Endothelial cell of umbilical vein (primary cell): ENCODE measurements at regions not wholly inside any gene's neighbourhood (a gene's known extent, or its start where the extent isn't known, plus 50 kb on each side); places are given as distances from the start of the nearest gene placed in this dataset.

Experiments used
- BruUV-seq: library from RNA; stranded (reverse); fragments of 400-500 nt; replicated peaks from 2 replicates; lab custom pipeline; 2021; lab: Mats Ljungman, UMichigan
- CTCF ChIA-PET: fragments of 300-600, 350-600 bp; sonication (Branson Sonifier 250); formaldehyde crosslinking; loops from one replicate; lab custom pipeline; 2021; ENCODE audit warnings: antibody characterized with exemption, inconsistent platforms; lab: Charles Lee
- POLR2A ChIA-PET: fragments of 300-600, 350-600 bp; sonication (Branson Sonifier 250); formaldehyde crosslinking; loops from one replicate; lab custom pipeline; 2021; ENCODE audit warnings: antibody characterized with exemption, inconsistent platforms; lab: Charles Lee
- DNase-seq: peaks from one replicate; pipeline ENCODE4 v3.0.0-alpha.2; 2011; ENCODE audit warnings: low read depth, low spot score
- FAIRE-seq: peaks from 2 replicates; lab custom pipeline; 2011; peaks lifted over from hg19 to GRCh38; lab: Jason Lieb, UNC
- H2AFZ ChIP-seq: 2 replicates; pipeline ENCODE4 v1.6.0; 2012; ENCODE audit warnings: low read depth, low read length, control low read depth, inconsistent platforms
- H3K27ac ChIP-seq: 2 replicates; pipeline ENCODE4 v1.5.1; 2011; ENCODE audit warnings: low read depth, mild to moderate bottlenecking, control low read depth, low read length, moderate library complexity; ENCODE audit not compliant: insufficient read depth
- H3K27me3 ChIP-seq, 2 experiments: 2 replicates each; pipeline versions ENCODE4 v1.6.0 to v1.6.1; 2011; ENCODE audit warnings: low read length in 2 of 2, mixed read lengths in 1 of 2; ENCODE audit not compliant: control insufficient read depth in 2 of 2, insufficient read depth in 2 of 2
- H3K36me3 ChIP-seq, 2 experiments: 2 replicates in 1 of 2; 3 replicates in 1 of 2; pipeline ENCODE4 v1.5.1; 2011; ENCODE audit warnings: low read length in 2 of 2, mild to moderate bottlenecking in 1 of 2, moderate library complexity in 1 of 2; ENCODE audit not compliant: control insufficient read depth in 2 of 2, insufficient read depth in 2 of 2; ENCODE audit errors: extremely low read depth in 1 of 2
- H3K4me1 ChIP-seq: 3 replicates; pipeline ENCODE4 v1.5.1; 2011; ENCODE audit warnings: mild to moderate bottlenecking, low read length; ENCODE audit not compliant: control insufficient read depth, insufficient read depth; ENCODE audit errors: extremely low read depth
- H3K4me2 ChIP-seq: 2 replicates; pipeline ENCODE4 v1.6.1; 2011; ENCODE audit warnings: low read length, control low read depth, mixed read lengths; ENCODE audit not compliant: insufficient read depth
- H3K4me3 ChIP-seq, 3 experiments: fragments of 200-600 bp in 1 of 3; sonication (generic), shearing (Covaris generic) in 1 of 3; replicated peaks in 1 of 3; 2 replicates each; pipeline ENCODE4 v1.5.1; 2011 to 2016; ENCODE audit warnings: control low read depth in 3 of 3, low read length in 3 of 3, mild to moderate bottlenecking in 2 of 3, inconsistent platforms in 1 of 3, low read depth in 1 of 3, moderate library complexity in 1 of 3; ENCODE audit not compliant: insufficient read depth in 1 of 3
- H3K79me2 ChIP-seq: 2 replicates; pipeline ENCODE4 v1.6.0; 2012; ENCODE audit warnings: low read length, inconsistent platforms; ENCODE audit not compliant: control insufficient read depth, insufficient read depth
- H3K9ac ChIP-seq: replicated peaks from 2 replicates; pipeline ENCODE3; 2011; ENCODE audit warnings: low read length, control low read depth; ENCODE audit not compliant: insufficient read depth; ENCODE audit errors: extremely low read depth
- H3K9me1 ChIP-seq: replicated peaks from 3 replicates; pipeline ENCODE4 v1.6.0; 2011; ENCODE audit warnings: mild to moderate bottlenecking, low read length; ENCODE audit not compliant: control insufficient read depth, insufficient read depth; ENCODE audit errors: extremely low read depth
- H3K9me3 ChIP-seq: replicated peaks from 2 replicates; pipeline ENCODE4 v1.5.1; 2012; ENCODE audit warnings: low read length, inconsistent platforms; ENCODE audit not compliant: control insufficient read depth, insufficient read depth
- H4K20me1 ChIP-seq: replicated peaks from 2 replicates; pipeline ENCODE3; 2011; ENCODE audit warnings: mild to moderate bottlenecking, low read length; ENCODE audit not compliant: control insufficient read depth, insufficient read depth; ENCODE audit errors: extremely low read depth
- CTCF ChIP-seq, 2 donors: IDR thresholded peaks; 1 replicate in 1 of 2; 2 replicates in 1 of 2; pipeline ENCODE4 v1.5.1; 2011; ENCODE audit warnings: low read length in 2 of 2, mild to moderate bottlenecking in 2 of 2, moderate library complexity in 2 of 2, control low read depth in 1 of 2, inconsistent platforms in 1 of 2, low read depth in 1 of 2; ENCODE audit not compliant: insufficient read depth in 1 of 2; ENCODE audit errors: extremely low read depth in 1 of 2
- EZH2 ChIP-seq: IDR thresholded peaks from 2 replicates; pipeline ENCODE4 v1.6.1; 2012; ENCODE audit warnings: borderline replicate concordance, low read depth, mild to moderate bottlenecking, moderate library complexity, low read length, inconsistent platforms; ENCODE audit not compliant: severe bottlenecking
- FOS ChIP-seq: IDR thresholded peaks from 2 replicates; pipeline ENCODE4 v1.6.1; 2011; ENCODE audit warnings: mild to moderate bottlenecking, low read length, moderate library complexity, borderline replicate concordance; ENCODE audit not compliant: insufficient read depth
- GATA2 ChIP-seq: IDR thresholded peaks from 2 replicates; pipeline ENCODE4 v1.7.0; 2011; ENCODE audit warnings: low read depth, mild to moderate bottlenecking, moderate library complexity, mixed read lengths, low read length; ENCODE audit not compliant: insufficient read length, insufficient read depth
- JUN ChIP-seq: IDR thresholded peaks from 2 replicates; pipeline ENCODE4 v1.6.1; 2011; ENCODE audit warnings: borderline replicate concordance, low read depth; ENCODE audit not compliant: insufficient read length, insufficient read depth
- MAX ChIP-seq: IDR thresholded peaks from 2 replicates; pipeline ENCODE4 v1.6.1; 2011; ENCODE audit not compliant: insufficient read depth, insufficient read length
- MYC ChIP-seq: IDR thresholded peaks from one replicate; pipeline ENCODE4 v1.6.1; 2011; ENCODE audit warnings: mild to moderate bottlenecking, low read depth, low read length
- POLR2A ChIP-seq: IDR thresholded peaks from 2 replicates; pipeline ENCODE4 v1.6.1; 2012; ENCODE audit warnings: low read depth, mild to moderate bottlenecking, control low read depth, low read length
- POLR2AphosphoS5 ChIP-seq: IDR thresholded peaks from 2 replicates; pipeline ENCODE4 v1.6.1; 2012; ENCODE audit warnings: low read depth, mild to moderate bottlenecking, control low read depth, low read length, moderate library complexity; ENCODE audit not compliant: insufficient read depth
- dilution Hi-C: fragments of 300-500 bp; cut with MboI; formaldehyde crosslinking; loops from one replicate; pipeline ENCODE4 v1.15.0; 2019; ENCODE audit warnings: low sequenced_read_pairs; ENCODE audit not compliant: extremely low pct_ligation_motif_present
- intact Hi-C: fragments of 100-400 bp; cut with micrococcal nuclease; formaldehyde crosslinking; loops from one replicate; pipeline ENCODE4 v1.10.0; 2022

- Histone ChIP-seq H3K27me3 (no peaks in the 10 kb centered on the region), H3K79me2 (no peaks in the 10 kb centered on the region), H3K9me1 (no peaks in the 10 kb centered on the region), H3K4me3 (no peak overlapping the region), H3K4me2 (no peak overlapping the region), H4K20me1 (no peaks in the 10 kb centered on the region), H3K36me3 (no peaks in the 10 kb centered on the region), H3K9ac (no peak overlapping the region), H3K9me3 (no peaks in the 10 kb centered on the region), H3K4me1 (no peaks in the 10 kb centered on the region), H3K27ac (no peak overlapping the region), H2AFZ (no peak overlapping the region)
- intact Hi-C loops (no loop called here), dilution Hi-C loops (no loop called here)
- no peak for DNase-seq
- CTCF ChIA-PET, result interaction anchor here (1.0 to 1.9 kb wide), 4 partner anchors 9 to 1069 kb away, joined by 3 to 6 read pairs (median 4); no protein-coding TSS in a partner anchor
- TF ChIP-seq CTCF (IDR thresholded peaks at IDR 0.05; ENCODE audit: extremely low read depth in 1 of 2, insufficient read depth in 1 of 2, low read depth in 1 of 2, low read length in 2 of 2), result no peak
- TF ChIP-seq POLR2A, result no peak
- TF ChIP-seq POLR2AphosphoS5, result no peak
- no peak for TF ChIP-seq MYC
- TF ChIP-seq GATA2, result no peak
- TF ChIP-seq JUN, result no peak
- no peak for TF ChIP-seq FOS
- TF ChIP-seq MAX, result no peak
- TF ChIP-seq EZH2, result no peak
- POLR2A ChIA-PET, result no interaction called here
- FAIRE-seq, result no peak
- no TSS peak for BruUV-seq
Measured at GRCh38 chr12:59429766-59430165, 166.1 kb upstream of the SLC16A7 start.
